MG63 (cell line): ENCODE measurements at regions not wholly inside any gene's neighbourhood (a gene's known extent, or its start where the extent isn't known, plus 50 kb on each side); places are given as distances from the start of the nearest gene placed in this dataset.
"Not testable (repeated sequence)": the region's sequence is repeated elsewhere in the genome, so short reads cannot be mapped to it uniquely, and the experiment has no call there.

Experiments used
- DNase-seq: peaks from one replicate; pipeline ENCODE4 v3.0.0-alpha.2; 2020
- H3K27me3 ChIP-seq: fragments of 250-450 bp; sonication (Bioruptor Pico); 2 replicates; pipeline ENCODE4 v1.5.1; 2020; ENCODE audit warnings: mild to moderate bottlenecking, moderate library complexity
- H3K36me3 ChIP-seq: fragments of 250-450 bp; sonication (Bioruptor Pico); 2 replicates; pipeline ENCODE4 v1.5.1; 2020; ENCODE audit warnings: mild to moderate bottlenecking, moderate library complexity
- H3K4me3 ChIP-seq: fragments of 250-450 bp; sonication (Bioruptor Pico); 2 replicates; pipeline ENCODE4 v1.5.1; 2020; ENCODE audit warnings: mild to moderate bottlenecking, moderate library complexity
- H3K9me3 ChIP-seq: fragments of 250-450 bp; sonication (Bioruptor Pico); 2 replicates; pipeline ENCODE4 v1.5.1; 2020; ENCODE audit warnings: mild to moderate bottlenecking, moderate library complexity

DNA sequence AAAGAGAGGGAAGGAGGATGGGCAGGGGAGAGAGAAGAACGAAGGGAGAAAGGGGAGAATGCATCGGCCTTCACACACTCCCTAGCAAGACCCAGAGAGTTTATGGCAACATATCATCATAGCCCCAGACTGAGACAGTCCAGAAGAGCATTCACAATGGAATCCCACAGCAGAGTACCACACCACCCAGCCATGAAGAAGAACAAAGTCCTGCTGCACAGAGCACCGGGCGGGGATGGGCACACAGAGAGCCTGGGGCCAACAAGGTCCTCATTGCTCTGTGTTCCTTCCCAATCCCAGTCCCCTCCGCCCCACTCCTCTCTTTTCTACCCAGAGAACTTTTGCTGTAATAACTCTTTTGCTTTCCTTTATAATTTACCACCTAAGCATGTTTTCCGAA lies 118.1 kb upstream of the TMPRSS2 start:
- Histone ChIP-seq H3K4me3 (no peak overlapping the region), H3K36me3 (no peaks in the 10 kb centered on the region), H3K9me3 (peaks cover 8% of the 10 kb centered on the region), H3K27me3 (no peaks in the 10 kb centered on the region)
- no peak for DNase-seq

DNA sequence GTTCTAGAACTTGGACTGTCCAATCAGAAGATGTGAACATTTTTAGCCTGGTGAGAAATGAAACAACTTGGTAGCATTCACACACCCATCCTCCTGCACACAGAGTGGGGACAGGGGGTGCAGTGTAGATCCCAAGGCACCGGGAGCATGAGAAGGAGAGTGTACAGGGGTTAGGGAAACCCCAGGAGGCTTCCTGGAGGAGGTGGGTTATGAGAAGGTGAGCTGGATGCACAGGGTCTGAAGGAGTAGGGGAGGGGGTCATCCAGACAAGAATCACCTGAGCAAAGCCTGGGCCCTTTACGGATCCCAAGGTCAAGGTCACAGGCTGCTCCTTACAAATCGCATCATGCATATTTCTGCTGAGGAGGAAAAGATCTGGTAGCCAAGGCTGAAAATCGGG lies 117.5 kb upstream of the TMPRSS2 start:
- H3K36me3 ChIP-seq = no peaks in the 10 kb centered on the region
- no peak overlapping the region for H3K4me3 ChIP-seq
- H3K9me3 ChIP-seq = peaks cover 8% of the 10 kb centered on the region
- H3K27me3 ChIP-seq = no peaks in the 10 kb centered on the region
- no peak for DNase-seq

DNA sequence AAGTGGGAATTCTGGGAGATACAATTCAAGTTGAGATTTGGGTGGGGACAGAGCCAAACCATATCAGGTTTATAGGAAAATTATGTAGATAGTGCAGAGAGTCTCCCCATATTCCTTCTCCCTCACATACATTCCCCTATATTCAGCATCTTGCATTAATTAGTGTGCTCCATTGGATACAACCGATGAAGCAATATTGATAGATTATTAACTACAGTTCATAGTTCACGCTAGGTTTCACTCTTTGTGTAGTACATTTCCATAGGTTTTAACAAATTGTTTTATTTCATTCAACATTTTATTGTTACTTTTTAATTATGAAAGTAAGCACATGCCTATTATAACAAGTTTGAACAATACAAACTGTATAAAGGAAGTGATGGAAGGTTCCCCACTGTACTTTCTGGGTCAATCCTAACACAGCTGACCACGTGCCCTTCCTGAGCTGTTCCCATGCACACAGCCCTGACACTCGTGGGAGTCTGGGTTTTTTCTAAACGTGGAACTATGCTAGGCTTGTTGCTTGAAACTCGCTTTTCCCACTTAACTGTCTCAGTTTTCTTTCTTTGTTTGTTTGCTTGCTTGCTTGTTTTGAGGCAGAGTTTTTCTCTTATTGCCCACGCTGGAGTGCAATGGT lies 116.8 kb upstream of the TMPRSS2 start:
- no peaks in the 10 kb centered on the region for H3K27me3 ChIP-seq
- H3K4me3 ChIP-seq = no peak overlapping the region
- no peaks in the 10 kb centered on the region for H3K36me3 ChIP-seq
- no peak for DNase-seq
- peaks cover 8% of the 10 kb centered on the region for H3K9me3 ChIP-seq

DNA sequence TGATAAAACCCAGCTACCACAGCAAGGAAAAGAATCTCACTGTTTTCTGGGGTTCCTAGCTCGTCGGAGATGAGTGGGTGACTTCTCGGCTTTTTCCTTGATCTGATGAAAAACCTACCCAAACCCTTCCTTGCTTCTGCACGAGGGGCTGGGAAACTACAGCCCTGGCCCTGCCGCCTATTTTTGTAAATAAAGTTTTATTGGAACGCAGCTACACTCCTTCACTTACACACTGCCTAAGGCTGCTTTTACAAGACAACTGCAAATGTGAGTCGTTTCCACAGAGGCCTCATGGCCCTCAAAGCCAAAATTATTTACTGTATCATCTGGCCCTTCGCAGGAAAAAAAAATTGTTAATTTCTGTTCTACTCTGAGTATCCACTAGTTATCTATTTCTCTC lies 116.0 kb upstream of the TMPRSS2 start:
- H3K4me3 ChIP-seq = no peak overlapping the region
- H3K9me3 ChIP-seq = no peaks in the 10 kb centered on the region
- no peak for DNase-seq
- H3K27me3 ChIP-seq = no peaks in the 10 kb centered on the region
- H3K36me3 ChIP-seq = no peaks in the 10 kb centered on the region

DNA sequence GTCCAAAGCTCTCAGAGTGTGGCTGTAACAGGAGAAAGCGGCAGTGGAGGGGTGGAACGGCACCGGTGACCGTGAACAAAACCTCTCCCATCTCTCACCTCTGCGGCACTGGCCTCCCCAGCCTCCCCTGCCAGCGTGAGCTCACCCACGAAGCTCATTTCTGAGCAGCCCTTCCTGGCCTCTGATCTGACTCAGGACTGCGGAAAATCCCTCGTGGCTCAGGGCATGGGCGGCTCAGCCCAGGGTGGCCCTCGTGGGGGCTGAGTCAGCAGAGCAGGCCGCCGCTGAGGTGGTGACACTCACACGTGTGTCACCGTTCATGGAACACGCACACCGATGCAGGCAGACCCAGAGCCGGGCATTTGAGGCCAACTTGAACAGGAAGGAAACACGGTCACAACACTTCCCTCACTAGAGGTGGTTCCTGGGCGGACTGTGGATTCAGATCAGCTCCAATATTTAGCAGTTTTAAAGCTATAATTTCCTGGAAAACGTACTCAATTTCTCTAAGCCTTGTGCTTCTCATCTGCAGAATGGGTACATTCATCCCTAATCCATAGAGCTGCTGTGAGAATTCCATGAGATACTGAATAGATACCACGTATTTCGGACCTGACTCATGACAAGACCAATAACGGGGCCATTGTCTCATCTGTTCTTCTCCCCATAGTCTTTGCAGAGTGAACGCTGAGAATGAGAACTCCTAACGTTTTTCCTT lies 115.0 kb upstream of the TMPRSS2 start:
- H3K36me3 ChIP-seq = no peaks in the 10 kb centered on the region
- peak; percentile 26 for DNase-seq

DNA sequence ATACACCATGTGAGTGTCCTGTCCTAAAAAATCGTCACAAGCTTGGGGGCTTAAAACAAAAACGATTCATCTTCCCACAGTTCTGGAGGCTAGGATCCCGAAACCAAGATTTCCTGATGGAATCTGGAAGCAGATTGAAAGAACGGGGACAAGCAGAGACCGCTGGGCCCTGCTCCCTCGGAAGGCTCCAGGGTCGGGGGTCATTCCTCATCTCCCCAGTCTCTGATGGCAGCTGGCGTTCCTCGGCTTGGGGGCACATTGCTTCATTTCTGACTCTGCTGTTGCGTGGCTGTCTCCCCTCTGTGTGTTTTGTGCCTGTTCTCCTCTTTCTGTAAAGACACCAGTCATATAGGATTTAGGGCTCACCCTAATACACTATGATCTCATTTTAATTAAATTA lies 114.2 kb upstream of the TMPRSS2 start:
- Histone ChIP-seq H3K9me3 (no peaks in the 10 kb centered on the region), H3K27me3 (no peaks in the 10 kb centered on the region), H3K4me3 (no peak overlapping the region), H3K36me3 (no peaks in the 10 kb centered on the region)
- DNase-seq = no peak

More for the DNA sequence above, 115.0 kb upstream of the TMPRSS2 start:
- H3K27me3 ChIP-seq = no peaks in the 10 kb centered on the region
- H3K4me3 ChIP-seq = no peak overlapping the region
- H3K9me3 ChIP-seq = no peaks in the 10 kb centered on the region

DNA sequence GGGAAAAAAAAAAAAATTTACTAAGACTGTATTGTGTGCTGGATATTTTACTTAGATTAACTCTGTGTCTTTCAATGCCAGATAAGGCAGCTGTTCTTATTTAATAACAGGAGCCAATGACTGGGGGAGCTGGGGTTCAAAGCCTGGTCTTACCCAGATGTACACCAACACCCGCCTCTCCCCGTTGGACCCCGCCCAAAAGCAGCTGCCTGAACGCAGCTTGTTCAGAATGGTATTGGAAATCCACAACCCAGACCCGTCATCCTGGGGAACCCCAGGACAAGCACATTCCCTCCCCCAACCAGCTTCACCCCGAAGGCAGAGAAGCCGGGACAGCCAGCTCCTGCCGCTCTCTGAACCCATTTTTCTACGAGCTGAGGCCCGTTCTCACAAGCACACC lies 113.6 kb upstream of the TMPRSS2 start:
- Histone ChIP-seq H3K36me3 (no peaks in the 10 kb centered on the region), H3K4me3 (no peak overlapping the region), H3K9me3 (no peaks in the 10 kb centered on the region), H3K27me3 (no peaks in the 10 kb centered on the region)
- DNase-seq = no peak

DNA sequence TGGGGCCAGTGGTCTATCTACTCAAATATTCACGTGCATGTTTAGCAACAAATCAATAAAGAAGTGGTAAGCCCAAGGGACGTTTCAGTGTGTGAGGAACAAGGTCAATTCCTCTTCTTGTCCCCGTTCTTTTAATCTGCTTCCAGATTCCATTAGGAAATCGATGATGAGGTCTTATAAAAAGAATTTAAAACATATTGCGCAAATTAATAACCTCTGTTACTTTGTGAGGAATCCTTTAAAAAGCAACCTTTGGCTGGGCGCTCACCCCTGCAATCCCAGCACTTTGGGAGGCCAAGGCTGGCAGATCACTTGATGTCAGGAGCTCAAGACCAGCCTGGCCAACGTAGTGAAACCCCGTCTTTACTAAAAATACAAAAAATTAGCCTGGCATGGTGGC lies 113.0 kb upstream of the TMPRSS2 start:
- no peak overlapping the region for H3K4me3 ChIP-seq
- no peaks in the 10 kb centered on the region for H3K9me3 ChIP-seq
- no peaks in the 10 kb centered on the region for H3K36me3 ChIP-seq
- H3K27me3 ChIP-seq = no peaks in the 10 kb centered on the region
- DNase-seq = no peak

DNA sequence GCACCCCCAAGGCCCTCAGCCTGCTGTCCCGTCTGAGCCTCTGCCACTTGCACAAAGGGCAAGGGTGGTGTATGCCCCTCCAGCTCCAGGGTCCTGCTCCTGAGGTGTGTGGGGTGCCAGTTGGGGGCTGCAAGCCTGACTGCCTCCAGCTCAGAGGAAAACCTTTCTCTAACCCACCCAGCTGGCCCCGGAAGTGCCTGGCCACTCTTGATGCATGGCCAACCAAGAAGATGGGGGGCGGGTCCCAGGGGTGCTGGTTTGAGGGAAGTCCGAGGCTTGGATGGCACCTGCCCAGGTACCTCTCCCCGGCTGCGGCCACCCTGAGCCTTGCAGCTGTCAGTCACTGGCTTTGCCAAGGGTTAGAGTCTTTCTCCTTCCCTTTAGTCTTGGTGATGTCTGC lies 112.6 kb upstream of the TMPRSS2 start:
- DNase-seq = no peak
- Histone ChIP-seq H3K36me3 (no peaks in the 10 kb centered on the region), H3K27me3 (no peaks in the 10 kb centered on the region), H3K4me3 (no peak overlapping the region), H3K9me3 (no peaks in the 10 kb centered on the region)

DNA sequence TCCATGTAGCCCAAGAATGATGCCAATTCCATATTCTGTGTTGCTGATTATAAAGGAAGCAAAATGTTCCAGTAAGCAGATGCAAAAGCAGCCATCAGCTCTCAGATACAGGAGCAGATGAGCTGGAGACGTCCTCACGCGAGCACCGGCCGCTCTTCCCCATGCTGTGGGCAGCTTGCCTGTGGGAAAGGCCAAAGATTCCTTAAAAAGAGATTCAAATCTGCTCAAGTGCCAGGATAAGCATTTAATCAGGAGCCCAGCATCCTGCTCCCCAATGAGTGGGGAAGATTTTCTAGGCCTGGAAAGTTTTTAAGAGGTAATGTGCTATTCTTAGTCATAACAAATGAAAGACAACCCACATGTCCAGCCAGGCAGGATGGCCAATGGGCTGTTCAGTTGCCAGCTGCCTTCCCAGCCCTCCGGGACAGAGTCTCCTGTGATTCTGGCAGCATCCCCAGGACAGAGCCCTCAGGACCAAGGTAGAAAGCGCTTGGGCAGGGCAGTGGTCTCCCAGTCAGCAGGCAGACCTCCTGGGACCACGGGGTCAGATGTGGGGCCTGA lies 108.2 kb upstream of the TMPRSS2 start:
- no peaks in the 10 kb centered on the region for H3K9me3 ChIP-seq
- H3K4me3 ChIP-seq = no peak overlapping the region
- no peaks in the 10 kb centered on the region for H3K36me3 ChIP-seq
- H3K27me3 ChIP-seq = no peaks in the 10 kb centered on the region
- DNase-seq = peak; percentile 92

DNA sequence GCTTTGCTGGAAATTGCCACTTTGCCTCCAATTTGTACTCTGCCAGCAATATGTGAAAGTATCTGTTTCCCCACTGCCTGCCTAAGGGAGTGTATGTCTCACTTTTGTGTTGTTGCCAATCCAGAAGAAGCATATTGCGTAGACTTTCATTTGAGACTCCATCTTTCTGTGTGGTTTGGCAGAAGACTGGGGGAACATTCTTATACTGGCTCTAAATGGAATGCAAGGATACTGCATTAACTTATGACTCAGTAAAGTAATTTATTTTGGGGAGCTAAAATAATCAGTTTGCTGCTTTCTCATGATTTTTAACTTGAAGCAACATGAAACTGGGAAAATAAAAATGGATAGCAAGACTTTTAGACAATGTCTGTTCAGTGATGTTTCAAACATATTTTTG lies 107.7 kb upstream of the TMPRSS2 start:
- H3K9me3 ChIP-seq = no peaks in the 10 kb centered on the region

DNA sequence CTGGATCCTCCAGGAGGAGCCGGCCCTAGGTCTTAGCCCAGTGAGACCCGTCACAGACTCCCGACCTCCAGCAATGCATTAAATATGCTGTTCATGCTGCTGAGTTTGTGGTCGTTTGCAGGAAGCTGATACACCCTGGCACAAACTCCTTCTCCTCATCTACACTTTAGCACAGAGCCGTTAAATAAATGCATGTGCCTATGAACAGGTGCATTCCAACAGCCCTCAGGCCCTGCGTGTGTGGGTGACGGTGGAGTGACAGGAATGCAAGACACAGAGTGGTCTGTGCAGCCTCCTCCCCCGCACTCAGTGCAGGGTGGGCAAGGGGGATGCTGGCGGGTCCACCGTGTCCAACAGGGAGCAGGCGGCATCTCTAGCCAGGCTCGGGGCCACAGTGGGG lies 106.6 kb upstream of the TMPRSS2 start:
- Histone ChIP-seq H3K4me3 (no peak overlapping the region), H3K27me3 (no peaks in the 10 kb centered on the region), H3K36me3 (no peaks in the 10 kb centered on the region), H3K9me3 (no peaks in the 10 kb centered on the region)
- no peak for DNase-seq

More for the DNA sequence above, 107.7 kb upstream of the TMPRSS2 start:
- Histone ChIP-seq H3K4me3 (no peak overlapping the region), H3K36me3 (no peaks in the 10 kb centered on the region), H3K27me3 (no peaks in the 10 kb centered on the region)
- DNase-seq = peak; percentile 68

DNA sequence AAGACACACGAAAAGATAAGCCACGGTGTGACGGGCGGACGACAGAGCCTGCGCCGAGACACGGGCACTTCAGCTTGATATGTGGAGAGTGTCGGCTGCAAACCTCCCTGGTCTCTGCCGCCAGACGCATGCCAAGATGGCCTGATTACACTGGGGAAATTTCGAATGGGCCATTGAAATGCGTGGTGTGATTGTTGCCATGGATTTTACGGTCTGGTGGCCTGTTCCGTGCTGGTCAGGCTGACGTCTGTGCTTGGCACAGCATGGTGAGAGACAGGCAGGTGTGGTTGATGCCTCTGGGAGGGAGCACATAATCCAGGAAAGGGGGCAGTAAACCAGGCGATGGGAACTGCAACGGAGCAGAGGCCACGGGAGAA lies 105.6 kb upstream of the TMPRSS2 start:
- Histone ChIP-seq H3K36me3 (no peaks in the 10 kb centered on the region), H3K4me3 (no peak overlapping the region), H3K27me3 (no peaks in the 10 kb centered on the region), H3K9me3 (no peaks in the 10 kb centered on the region)
- DNase-seq = no peak

DNA sequence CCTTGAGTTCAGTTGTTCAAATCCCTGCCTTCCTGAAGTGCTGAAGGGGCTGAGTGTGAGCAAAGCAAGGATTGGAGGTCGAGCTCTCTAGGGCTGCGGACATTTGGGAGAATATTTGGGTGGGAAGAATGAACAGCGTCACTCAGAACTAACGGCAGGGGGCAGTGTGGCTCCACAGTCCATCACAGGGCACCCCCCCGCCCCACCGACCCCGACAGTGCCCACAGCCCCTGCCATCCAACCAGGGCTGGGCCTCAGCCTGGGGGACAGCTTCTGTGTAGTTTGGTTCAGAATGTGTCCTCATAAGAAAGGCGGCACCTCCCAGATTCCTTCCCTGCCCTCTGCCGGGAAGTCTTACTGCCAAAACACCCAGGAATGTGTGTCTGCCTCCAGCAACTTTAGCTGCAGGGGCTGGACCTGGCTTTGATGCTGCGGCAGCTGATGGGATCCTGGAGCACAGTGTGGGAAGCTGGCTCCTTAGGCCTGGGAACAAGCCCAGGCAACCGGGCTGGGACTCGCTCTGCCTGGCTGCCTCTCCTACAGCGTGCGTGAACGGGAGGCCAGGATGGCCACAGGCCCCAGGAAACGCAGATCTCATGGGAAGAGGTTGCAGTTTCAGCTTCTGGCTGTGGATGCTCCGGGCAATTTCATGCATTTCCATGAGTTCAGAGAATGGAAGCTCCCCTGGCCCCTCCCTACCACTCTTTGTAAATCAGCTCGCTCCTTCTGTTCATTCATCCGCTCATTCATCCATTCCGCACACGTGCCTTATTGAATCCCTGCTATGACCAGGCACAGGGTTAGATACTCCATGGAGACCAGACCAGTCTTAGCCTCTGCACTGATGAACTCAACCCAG lies 104.9 kb upstream of the TMPRSS2 start:
- peak; percentile 99 for DNase-seq

DNA sequence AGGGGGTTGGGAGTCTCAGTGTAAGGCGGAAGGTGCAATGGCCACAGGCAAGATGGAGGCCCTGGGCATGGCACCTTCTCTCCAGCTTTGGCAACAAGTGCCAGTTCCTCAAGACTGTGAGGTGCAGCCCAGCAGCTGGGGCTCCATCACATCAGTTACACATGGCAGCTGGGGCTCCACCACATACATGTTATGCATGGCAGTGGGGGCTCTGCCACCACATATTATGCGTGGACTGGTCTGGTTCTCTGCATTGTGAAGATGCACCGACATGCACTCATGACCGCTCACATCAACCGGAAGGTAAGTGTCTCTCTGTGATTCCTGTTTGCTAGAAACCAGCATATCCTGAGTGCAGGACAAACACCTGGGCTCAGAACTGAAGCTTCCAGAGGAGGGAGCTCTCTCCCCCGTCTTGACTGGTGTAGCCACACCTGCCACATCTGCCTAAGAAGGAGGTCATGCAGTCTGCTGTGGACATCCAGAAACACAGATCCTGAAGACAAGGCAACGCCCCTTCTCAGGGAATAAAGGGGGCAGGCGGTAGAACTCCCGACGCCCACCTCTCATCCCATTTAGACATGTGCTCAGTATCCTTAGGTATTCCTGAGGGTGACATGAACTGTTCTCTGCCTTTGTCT lies 104.1 kb upstream of the TMPRSS2 start:
- no peaks in the 10 kb centered on the region for H3K27me3 ChIP-seq
- H3K4me3 ChIP-seq = no peak overlapping the region
- H3K9me3 ChIP-seq = no peaks in the 10 kb centered on the region
- DNase-seq = no peak
- no peaks in the 10 kb centered on the region for H3K36me3 ChIP-seq

More for the DNA sequence above, 104.9 kb upstream of the TMPRSS2 start:
- H3K36me3 ChIP-seq = no peaks in the 10 kb centered on the region
- no peaks in the 10 kb centered on the region for H3K9me3 ChIP-seq
- H3K4me3 ChIP-seq = no peak overlapping the region
- no peaks in the 10 kb centered on the region for H3K27me3 ChIP-seq

DNA sequence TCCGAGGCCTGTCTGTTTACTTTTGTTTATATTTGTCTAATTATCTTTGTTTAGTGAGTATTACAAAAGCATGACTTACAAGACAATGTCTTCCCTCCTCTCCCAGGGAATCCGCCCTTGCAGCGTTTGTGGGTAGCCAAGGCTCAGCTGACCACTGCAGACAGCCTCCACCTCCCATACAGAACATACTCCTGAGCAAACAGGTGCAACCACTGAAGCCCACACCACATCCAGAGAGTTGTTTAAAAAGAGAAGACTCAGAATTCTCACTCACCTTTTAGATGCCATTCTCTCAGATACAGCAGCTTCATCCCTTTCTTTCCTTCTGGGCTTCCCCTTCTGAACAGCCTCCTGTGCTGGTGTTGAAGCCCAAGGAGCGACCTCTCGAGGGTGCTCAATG lies 103.5 kb upstream of the TMPRSS2 start:
- no peaks in the 10 kb centered on the region for H3K36me3 ChIP-seq
- no peak for DNase-seq
- H3K27me3 ChIP-seq = no peaks in the 10 kb centered on the region
- no peaks in the 10 kb centered on the region for H3K9me3 ChIP-seq
- H3K4me3 ChIP-seq = no peak overlapping the region

DNA sequence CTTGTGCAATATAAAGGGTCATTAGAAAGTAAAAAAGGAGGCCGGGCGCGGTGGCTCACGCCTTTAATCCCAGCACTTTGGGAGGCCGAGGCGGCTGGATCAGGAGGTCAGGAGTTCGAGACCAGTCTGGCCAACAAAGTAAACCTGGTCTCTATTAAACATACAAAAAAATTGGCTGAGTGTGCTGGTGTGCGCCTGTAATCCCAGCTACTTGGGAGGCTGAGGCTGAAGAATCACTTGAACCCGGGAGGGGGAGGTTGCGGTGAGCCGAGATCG lies 102.8 kb upstream of the TMPRSS2 start:
- not testable (repeated sequence) for H3K4me3 ChIP-seq, H3K27me3 ChIP-seq, DNase-seq, H3K36me3 ChIP-seq, H3K9me3 ChIP-seq
